Sigmoid colon (tissue), 6 donors: ENCODE measurements at regions not wholly inside any gene's neighbourhood (a gene's known extent, or its start where the extent isn't known, plus 50 kb on each side); places are given as distances from the start of the nearest gene placed in this dataset.

ENCODE experiments used
- DNase-seq: peaks from one replicate; pipeline ENCODE4 v3.0.0-alpha.2; 2019
- H3K27ac ChIP-seq, 4 donors: fragments of 200-600 bp; sonication (generic); one replicate each; pipeline ENCODE4 v1.5.1; 2016 to 2019; ENCODE audit warnings: mild to moderate bottlenecking in 1 of 4
- H3K27me3 ChIP-seq, 3 donors: fragments of 200-600 bp; sonication (generic); one replicate each; pipeline ENCODE4 v1.5.1; 2019; ENCODE audit warnings: mild to moderate bottlenecking in 1 of 3
- H3K36me3 ChIP-seq, 4 donors: fragments of 200-600 bp; sonication (generic); one replicate each; pipeline ENCODE4 v1.5.1; 2016 to 2019
- H3K4me1 ChIP-seq, 4 donors: fragments of 200-600 bp; sonication (generic); one replicate each; pipeline ENCODE4 v1.5.1; 2017 to 2019
- H3K4me3 ChIP-seq, 4 donors: fragments of 200-600 bp; sonication (generic); one replicate each; pipeline ENCODE4 v1.5.1; 2017 to 2019; ENCODE audit warnings: mild to moderate bottlenecking in 2 of 4, moderate library complexity in 1 of 4
- H3K9me3 ChIP-seq, 4 donors: fragments of 200-600 bp in 3 of 4; sonication (generic) in 3 of 4; one replicate each; pipeline versions ENCODE4 v1.5.1 to v1.6.1; 2013 to 2019
- EP300 ChIP-seq, 4 donors: sonication (generic); formaldehyde crosslinking; IDR thresholded peaks; one replicate each; pipeline ENCODE4 v1.6.1; 2017; ENCODE audit warnings: antibody characterized with exemption in 4 of 4
- POLR2A ChIP-seq, 2 donors: fragments of 450-650 bp; IDR thresholded peaks; one replicate each; pipeline ENCODE4 v1.6.1; 2016; ENCODE audit warnings: antibody characterized with exemption in 2 of 2, mild to moderate bottlenecking in 2 of 2, moderate library complexity in 2 of 2
- POLR2AphosphoS5 ChIP-seq, 4 donors: sonication (generic); formaldehyde crosslinking; IDR thresholded peaks; one replicate each; pipeline ENCODE4 v1.6.1; 2017; ENCODE audit warnings: antibody characterized with exemption in 4 of 4
- WGBS, 2 donors: extraction: QIAGEN DNeasy Blood & Tissue Kit; methylation state at CpG; one replicate each; pipeline ENCODE4 v1.1.7; 2013; 5-methylcytosine and 5-hydroxymethylcytosine counted together
- intact Hi-C: fragments of 100-400 bp; cut with DNase I; formaldehyde crosslinking; loops from one replicate; pipeline ENCODE4 v1.15.1; 2023
- TF ChIP-seq, protein P1 (sequence below), 4 experiments: fragments of 450-650 bp in 3 of 4; fragments of 200-600 bp in 1 of 4; IDR thresholded peaks; one replicate each; pipeline ENCODE4 v1.5.1; 2016 to 2019; ENCODE audit warnings: antibody characterized with exemption in 4 of 4, mild to moderate bottlenecking in 3 of 4, moderate library complexity in 2 of 4
- donor health status: healthy with polysubstance abuse.
- donor health status: healthy.

GRCh38 chr14:98634043-98634820 lies 637.8 kb downstream of the BCL11B start:
- no peak for DNase-seq
- intact Hi-C loops = no loop called here
- Histone ChIP-seq H3K4me3 (no peak overlapping the region), H3K9me3 (no peaks in the 10 kb centered on the region), H3K27ac (no peak overlapping the region), H3K27me3 (no peaks in the 10 kb centered on the region), H3K4me1 (no peaks in the 10 kb centered on the region), H3K36me3 (no peaks in the 10 kb centered on the region)
- WGBS, 2 donors = 54 to 69% methylated on average over 6 of the region's 6 CpGs
- TF ChIP-seq POLR2AphosphoS5 (IDR thresholded peaks at IDR 0.05) = no peak
- TF ChIP-seq POLR2A (IDR thresholded peaks at IDR 0.05) = no peak
- TF ChIP-seq EP300 (IDR thresholded peaks at IDR 0.05) = no peak
- TF ChIP-seq, protein P1, sequence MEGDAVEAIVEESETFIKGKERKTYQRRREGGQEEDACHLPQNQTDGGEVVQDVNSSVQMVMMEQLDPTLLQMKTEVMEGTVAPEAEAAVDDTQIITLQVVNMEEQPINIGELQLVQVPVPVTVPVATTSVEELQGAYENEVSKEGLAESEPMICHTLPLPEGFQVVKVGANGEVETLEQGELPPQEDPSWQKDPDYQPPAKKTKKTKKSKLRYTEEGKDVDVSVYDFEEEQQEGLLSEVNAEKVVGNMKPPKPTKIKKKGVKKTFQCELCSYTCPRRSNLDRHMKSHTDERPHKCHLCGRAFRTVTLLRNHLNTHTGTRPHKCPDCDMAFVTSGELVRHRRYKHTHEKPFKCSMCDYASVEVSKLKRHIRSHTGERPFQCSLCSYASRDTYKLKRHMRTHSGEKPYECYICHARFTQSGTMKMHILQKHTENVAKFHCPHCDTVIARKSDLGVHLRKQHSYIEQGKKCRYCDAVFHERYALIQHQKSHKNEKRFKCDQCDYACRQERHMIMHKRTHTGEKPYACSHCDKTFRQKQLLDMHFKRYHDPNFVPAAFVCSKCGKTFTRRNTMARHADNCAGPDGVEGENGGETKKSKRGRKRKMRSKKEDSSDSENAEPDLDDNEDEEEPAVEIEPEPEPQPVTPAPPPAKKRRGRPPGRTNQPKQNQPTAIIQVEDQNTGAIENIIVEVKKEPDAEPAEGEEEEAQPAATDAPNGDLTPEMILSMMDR (IDR thresholded peaks at IDR 0.05) = no peak

DNA sequence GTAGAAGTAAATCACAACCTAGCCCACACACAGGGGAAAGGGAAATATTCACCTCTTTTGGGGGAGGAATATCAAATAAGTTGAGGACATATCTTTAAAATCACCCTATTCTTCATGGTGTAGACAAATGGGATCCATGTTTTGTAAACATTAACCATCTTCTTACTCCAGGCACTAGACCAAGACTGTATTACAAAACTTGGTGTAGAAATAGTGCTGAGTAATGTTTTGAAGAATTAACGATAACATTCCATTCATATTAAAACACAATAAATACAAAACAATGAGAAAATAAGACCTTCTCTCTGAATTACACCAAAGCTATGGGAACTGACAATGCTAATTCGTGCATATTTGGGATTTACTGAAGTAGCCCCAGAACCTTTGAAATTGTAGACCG lies 633.6 kb downstream of the BCL11B start:
- Histone ChIP-seq H3K27ac (no peak overlapping the region), H3K4me3 (no peak overlapping the region), H3K9me3 (peaks cover 0 to 5% (median under 1%) of the 10 kb centered on the region in 4 donors), H3K4me1 (no peaks in the 10 kb centered on the region), H3K27me3 (no peaks in the 10 kb centered on the region), H3K36me3 (no peaks in the 10 kb centered on the region)
- intact Hi-C loops = no loop called here
- WGBS, 2 donors = 93 to 94% methylated on average over 3 of the region's 3 CpGs
- no peak for TF ChIP-seq POLR2A (IDR thresholded peaks at IDR 0.05)
- TF ChIP-seq EP300 (IDR thresholded peaks at IDR 0.05) = no peak
- TF ChIP-seq POLR2AphosphoS5 (IDR thresholded peaks at IDR 0.05) = no peak
- TF ChIP-seq, protein P1 (IDR thresholded peaks at IDR 0.05) = no peak
- no peak for DNase-seq

- DNase-seq = no peak
- no peaks in the 10 kb centered on the region for H3K36me3 ChIP-seq
- H3K9me3 ChIP-seq = no peaks in the 10 kb centered on the region
- WGBS, 2 donors = 78 to 85% methylated on average over 5 of the region's 5 CpGs
- intact Hi-C loops = no loop called here
- no peak overlapping the region for H3K4me3 ChIP-seq
- TF ChIP-seq POLR2AphosphoS5 (IDR thresholded peaks at IDR 0.05) (no peak), POLR2A (IDR thresholded peaks at IDR 0.05) (no peak), EP300 (IDR thresholded peaks at IDR 0.05) (no peak)
- TF ChIP-seq, protein P1 (IDR thresholded peaks at IDR 0.05) = no peak
- no peak overlapping the region for H3K27ac ChIP-seq
- H3K27me3 ChIP-seq = no peaks in the 10 kb centered on the region
- H3K4me1 ChIP-seq = no peaks in the 10 kb centered on the region
Observed at GRCh38 chr14:98647754-98648153, 624.2 kb downstream of the BCL11B start.

DNA sequence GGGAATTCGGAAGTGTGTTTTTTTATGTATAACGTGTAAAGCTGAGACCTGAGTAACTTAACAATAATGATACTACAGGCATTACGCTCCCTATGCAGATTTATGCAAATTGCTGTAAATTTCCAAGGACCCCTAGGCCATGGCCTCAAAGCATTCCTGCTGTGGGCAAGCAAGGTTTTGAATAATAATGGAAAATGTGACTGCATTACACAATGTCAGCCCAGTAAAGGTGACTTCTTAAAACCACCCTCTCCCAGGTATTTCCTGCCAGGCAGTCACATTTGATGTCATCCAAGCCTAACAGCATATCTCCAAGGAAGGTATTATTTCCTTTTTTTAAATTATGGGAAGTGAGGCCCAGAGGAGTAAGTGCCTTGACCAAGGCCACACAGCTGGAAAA lies 621.0 kb downstream of the BCL11B start:
- Histone ChIP-seq H3K27ac (no peak overlapping the region), H3K9me3 (no peaks in the 10 kb centered on the region), H3K4me1 (no peaks in the 10 kb centered on the region), H3K4me3 (no peak overlapping the region), H3K27me3 (no peaks in the 10 kb centered on the region), H3K36me3 (no peaks in the 10 kb centered on the region)
- intact Hi-C loops = no loop called here
- no peak for TF ChIP-seq EP300 (IDR thresholded peaks at IDR 0.05)
- no peak for TF ChIP-seq POLR2AphosphoS5 (IDR thresholded peaks at IDR 0.05)
- TF ChIP-seq, protein P1 (IDR thresholded peaks at IDR 0.05) = no peak
- no peak for TF ChIP-seq POLR2A (IDR thresholded peaks at IDR 0.05)
- WGBS, 2 donors = 71 to 80% methylated on average over 3 of the region's 3 CpGs
- DNase-seq = no peak

DNA sequence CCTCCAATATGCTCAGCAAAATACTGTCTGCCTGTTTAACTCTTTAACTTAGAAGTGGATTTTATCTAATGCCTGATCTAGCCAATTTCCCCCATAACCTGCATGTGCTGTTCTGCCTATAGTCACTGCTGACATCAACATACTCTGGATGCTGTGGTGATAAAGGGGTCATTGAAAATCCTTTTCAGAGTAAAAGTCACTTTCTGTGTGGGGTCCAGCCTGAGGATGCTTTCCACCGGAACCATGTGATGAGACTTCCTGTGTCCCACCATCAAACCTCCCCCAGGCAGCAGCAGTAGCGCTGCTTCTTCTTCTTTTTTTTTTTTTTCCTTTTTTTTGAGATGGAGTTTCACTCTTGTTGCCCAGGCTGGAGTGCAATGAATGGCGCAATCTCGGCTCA lies 607.0 kb downstream of the BCL11B start:
- H3K9me3 ChIP-seq = no peaks in the 10 kb centered on the region

More for the DNA sequence above, 607.0 kb downstream of the BCL11B start:
- Histone ChIP-seq H3K4me3 (no peak overlapping the region), H3K4me1 (no peaks in the 10 kb centered on the region), H3K27me3 (no peaks in the 10 kb centered on the region), H3K36me3 (no peaks in the 10 kb centered on the region), H3K27ac (no peak overlapping the region)
- TF ChIP-seq EP300 (IDR thresholded peaks at IDR 0.05) (no peak), POLR2A (IDR thresholded peaks at IDR 0.05) (no peak), POLR2AphosphoS5 (IDR thresholded peaks at IDR 0.05) (no peak)
- TF ChIP-seq, protein P1 (IDR thresholded peaks at IDR 0.05) = no peak
- WGBS, 2 donors = 72 to 84% methylated on average over 4 of the region's 4 CpGs
- DNase-seq = no peak
- intact Hi-C loops = no loop called here
